Right lobe of liver (tissue), 6 donors: ENCODE measurements at regions not wholly inside any gene's neighbourhood (a gene's known extent, or its start where the extent isn't known, plus 50 kb on each side); places are given as distances from the start of the nearest gene placed in this dataset.

Experiments used
- ATAC-seq, 4 donors: fragments of 200-7000 bp; cut with Tn5 transposase; one replicate each; pipeline ENCODE4 v1.9.1; 2020; ENCODE audit warnings: mild to moderate bottlenecking in 4 of 4, moderate library complexity in 4 of 4
- DNase-seq, 3 donors: peaks; one replicate each; pipeline ENCODE4 v3.0.0-alpha.2; 2020
- H3K27ac ChIP-seq, 3 donors: fragments of 200-600 bp; one replicate each; pipeline ENCODE4 v1.8.0; 2022
- H3K27me3 ChIP-seq, 2 donors: fragments of 200-600 bp; one replicate each; pipeline ENCODE4 v1.8.0; 2022
- H3K36me3 ChIP-seq, 4 donors: fragments of 200-600 bp; sonication (generic) in 1 of 4; one replicate each; pipeline versions ENCODE4 v1.5.1 to v1.8.0; 2017 to 2022; ENCODE audit warnings: control low read depth in 1 of 4
- H3K4me1 ChIP-seq, 4 donors: fragments of 200-600 bp; sonication (generic) in 1 of 4; one replicate each; pipeline versions ENCODE4 v1.5.1 to v1.8.0; 2017 to 2022; ENCODE audit warnings: control low read depth in 1 of 4
- H3K4me3 ChIP-seq, 3 donors: fragments of 200-600 bp; one replicate each; pipeline ENCODE4 v1.8.0; 2022
- H3K9me3 ChIP-seq, 4 donors: fragments of 200-600 bp; sonication (generic) in 1 of 4; one replicate each; pipeline versions ENCODE4 v1.5.1 to v1.8.0; 2017 to 2022; ENCODE audit warnings: control low read depth in 1 of 4
- CTCF ChIP-seq, 4 donors: fragments of 200-600 bp in 3 of 4; fragments of 450-650 bp in 1 of 4; IDR thresholded peaks; one replicate each; pipeline versions ENCODE4 v1.5.1 to v1.8.0; 2016 to 2022; ENCODE audit warnings: antibody characterized with exemption in 4 of 4, mild to moderate bottlenecking in 2 of 4
- POLR2A ChIP-seq: fragments of 450-650 bp; IDR thresholded peaks from one replicate; pipeline ENCODE4 v1.6.1; 2017; ENCODE audit warnings: antibody characterized with exemption, mild to moderate bottlenecking
- WGBS: methylation state at CpG from one replicate; pipeline ENCODE4 v1.1.6; 2018; ENCODE audit warnings: low coverage, low lambda C conversion rate; ENCODE audit not compliant: insufficient coverage; ENCODE audit errors: missing lambda C conversion rate; 5-methylcytosine and 5-hydroxymethylcytosine counted together
- intact Hi-C, 2 donors: fragments of 100-400 bp; cut with DNase I; formaldehyde crosslinking; loops; one replicate each; pipeline versions ENCODE4 v1.11.2 to v1.14.1; 2022
- donor health status: DM: no; HTN: yes; CAD: no.
- donor health status: DM: no; HTN: no; CAD: no.
- donor health status: DM: no; HTN: no; CAD: no.
- donor health status: DM: no; HTN: yes; CAD: no.
- donor health status: DM: no; HTN: yes; CAD: no.

GRCh38 chr6:112620812-112621569 lies 273.9 kb downstream of the RFPL4B start:
- no peak for DNase-seq
- H3K36me3 ChIP-seq: no peaks in the 10 kb centered on the region
- no peak overlapping the region for H3K27ac ChIP-seq
- WGBS: 48% methylated on average over 3 of the region's 3 CpGs
- TF ChIP-seq CTCF (IDR thresholded peaks at IDR 0.05) (no peak), POLR2A (no peak)
- no peak overlapping the region for H3K4me3 ChIP-seq
- H3K27me3 ChIP-seq: no peaks in the 10 kb centered on the region
- intact Hi-C loops: no loop called here
- H3K9me3 ChIP-seq: no peaks in the 10 kb centered on the region
- no peak for ATAC-seq
- H3K4me1 ChIP-seq: no peaks in the 10 kb centered on the region

GRCh38 chr6:112622036-112622435 lies 274.9 kb downstream of the RFPL4B start:
- Histone ChIP-seq H3K27me3 (no peaks in the 10 kb centered on the region), H3K4me1 (no peaks in the 10 kb centered on the region), H3K27ac (no peak overlapping the region), H3K36me3 (no peaks in the 10 kb centered on the region), H3K9me3 (no peaks in the 10 kb centered on the region), H3K4me3 (no peak overlapping the region)
- TF ChIP-seq POLR2A (no peak), CTCF (IDR thresholded peaks at IDR 0.05) (no peak)
- intact Hi-C loops: no loop called here
- no peak for ATAC-seq
- DNase-seq: no peak

- intact Hi-C loops: no loop called here
- TF ChIP-seq CTCF (IDR thresholded peaks at IDR 0.05) (no peak), POLR2A (no peak)
- WGBS: 64% methylated on average over 6 of the region's 6 CpGs
These were observed 279.4 kb downstream of the RFPL4B start for GRCh38 chr6:112626468-112627082.

GRCh38 chr6:112634376-112634775 lies 287.2 kb downstream of the RFPL4B start:
- H3K27me3 ChIP-seq: no peaks in the 10 kb centered on the region
- no peak overlapping the region for H3K27ac ChIP-seq
- H3K9me3 ChIP-seq: no peaks in the 10 kb centered on the region
- DNase-seq (no peak), ATAC-seq (no peak)
- no peak overlapping the region for H3K4me3 ChIP-seq
- TF ChIP-seq CTCF (IDR thresholded peaks at IDR 0.05) (no peak), POLR2A (no peak)
- 50% methylated on average over 1 of the region's 1 CpG for WGBS
- intact Hi-C loops: no loop called here
- no peaks in the 10 kb centered on the region for H3K4me1 ChIP-seq
- H3K36me3 ChIP-seq: no peaks in the 10 kb centered on the region

More at GRCh38 chr6:112626468-112627082, 279.4 kb downstream of the RFPL4B start:
- Histone ChIP-seq H3K27me3 (no peaks in the 10 kb centered on the region), H3K9me3 (no peaks in the 10 kb centered on the region), H3K4me1 (no peaks in the 10 kb centered on the region), H3K36me3 (no peaks in the 10 kb centered on the region), H3K27ac (no peak overlapping the region), H3K4me3 (no peak overlapping the region)
- DNase-seq: no peak
- no peak for ATAC-seq
